ENCODE measurements at regions not wholly inside any gene's neighbourhood (a gene's known extent, or its start where the extent isn't known, plus 50 kb on each side); places are given as distances from the start of the nearest gene placed in this dataset.

GRCh38 chr2:20137131-20137571 lies 85.7 kb upstream of the LAPTM4A start:
- Histone ChIP-seq H4K8ac (ENCODE audit: extremely low read depth, insufficient read depth, low read length) (no peak overlapping the region; the same call in 1 of the 2 replicates), H2BK5ac (ENCODE audit: low read depth, low read length) (no peak overlapping the region), H3K9ac (replicated peaks in 1 of 4; ENCODE audit: extremely low read depth in 1 of 4, low read depth in 3 of 4, low read length in 3 of 4) (no peak overlapping the region), H3K14ac (ENCODE audit: insufficient read length) (no peak overlapping the region), H2BK12ac (ENCODE audit: low read depth, low read length) (0 out of 2 replicates have a peak overlapping the region, but pooled peaks have one; percentile 90), H4K91ac (replicated peaks; ENCODE audit: insufficient read length, low read length) (no peak overlapping the region), H3K23ac (ENCODE audit: insufficient read length) (no peak overlapping the region), H2AFZ (ENCODE audit: low read length) (no peak overlapping the region), H3K36me3 (ENCODE audit: control insufficient read depth in 2 of 4, insufficient read depth in 4 of 4, low read length in 3 of 4) (no peaks in the 10 kb centered on the region), H2BK120ac (replicated peaks; ENCODE audit: low read depth, low read length) (no peak overlapping the region), H3K56ac (replicated peaks; ENCODE audit: insufficient read length, low read depth, low read length) (no peak overlapping the region), H2AK5ac (ENCODE audit: low read depth, low read length) (no peak overlapping the region), H3K4me3 (ENCODE audit: extremely low read depth in 1 of 4, insufficient read depth in 2 of 4, low read depth in 3 of 4, low read length in 4 of 4) (no peak overlapping the region), H4K5ac (ENCODE audit: insufficient read length, low read depth, low read length) (no peak overlapping the region), H3K4me2 (ENCODE audit: insufficient read depth in 1 of 2, low read depth in 2 of 2, low read length in 2 of 2) (no peak overlapping the region), H3K4ac (replicated peaks; ENCODE audit: insufficient read length, low read depth, low read length) (no peak overlapping the region), H2BK15ac (ENCODE audit: low read length) (0 out of 2 replicates have a peak overlapping the region, but pooled peaks have one; percentile 67), H4K20me1 (replicated peaks in 1 of 2; ENCODE audit: control insufficient read depth in 1 of 2, insufficient read depth in 2 of 2, low read length in 2 of 2) (no peaks in the 10 kb centered on the region), H3K79me1 (ENCODE audit: low read depth, low read length) (no peaks in the 10 kb centered on the region), H3K23me2 (ENCODE audit: low read depth, low read length) (no peaks in the 10 kb centered on the region), H3K9me3 (ENCODE audit: insufficient read depth in 2 of 2, low read depth in 1 of 2, low read length in 1 of 2) (no peaks in the 10 kb centered on the region), H3K79me2 (ENCODE audit: control insufficient read depth in 1 of 2, insufficient read depth in 2 of 2, low read length in 2 of 2) (no peaks in the 10 kb centered on the region), H3K18ac (ENCODE audit: extremely low read depth, low read length) (no peak overlapping the region), H3K27me3 (replicated peaks in 1 of 4; ENCODE audit: control insufficient read depth in 3 of 4, extremely low read depth in 1 of 4, insufficient read depth in 3 of 4, low read length in 3 of 4) (peaks cover 0 to 7% (median 0%) of the 10 kb centered on the region in 4 experiments; a peak in 2 of 7 replicates), H3K4me1 (replicated peaks in 1 of 4; ENCODE audit: control insufficient read depth in 3 of 4, insufficient read depth in 4 of 4, low read length in 3 of 4) (peaks cover 0 to 9% (median 6%) of the 10 kb centered on the region in 4 experiments; a peak in 6 of 7 replicates), H3K27ac (ENCODE audit: low read depth, low read length) (no peak overlapping the region), H2BK20ac (ENCODE audit: low read length) (0 out of 2 replicates have a peak overlapping the region, but pooled peaks have one; percentile 66)
- CTCF ChIA-PET (ENCODE audit: partially characterized antibody), result interaction anchor here (0.6 to 4.8 kb wide), 22 partner anchors 8 to 398 kb away, joined by 3 to 39 read pairs (median 5); partner anchors contain the start of gene SDC1
- TF ChIP-seq TAF7 (optimal IDR thresholded peaks at IDR 0.05; ENCODE audit: borderline replicate concordance, low read depth, low read length) (no peak), GABPA (IDR thresholded peaks at IDR 0.05; ENCODE audit: borderline replicate concordance, insufficient read depth, low read length) (no peak), HDAC2 (IDR thresholded peaks at IDR 0.05; ENCODE audit: borderline replicate concordance in 1 of 2, low read depth in 2 of 2, low read length in 2 of 2) (no peak)
- DNase-seq (ENCODE audit: low read depth in 1 of 2, low spot score in 2 of 2) (no peak), FAIRE-seq (no peak)
- WGBS, 2 experiments (ENCODE audit: extremely low coverage in 1 of 2, insufficient coverage in 1 of 2, insufficient read length in 1 of 2, insufficient replicate concordance in 2 of 2, low coverage in 1 of 2, low lambda C conversion rate in 2 of 2, missing lambda C conversion rate in 1 of 2), result 76% methylated on average over 7 of the region's 10 CpGs; no CpG with 5 or more reads in 1 of the 2 experiments
- POLR2A ChIA-PET (ENCODE audit: partially characterized antibody), result interaction anchor here (0.7 to 1.3 kb wide), 2 partner anchors 11 to 216 kb away, joined by 3 read pairs; no protein-coding TSS in a partner anchor
